ENCODE measurements at regions not wholly inside any gene's neighbourhood (a gene's known extent, or its start where the extent isn't known, plus 50 kb on each side); places are given as distances from the start of the nearest gene placed in this dataset.
A peak's percentile ranks its signal among the peaks of the same experiment; 100 is the strongest.
"Not testable (repeated sequence)": the region's sequence is repeated elsewhere in the genome, so short reads cannot be mapped to it uniquely, and the experiment has no call there.

- no peak for DNase-seq (ENCODE audit: low read depth, low spot score)
- TF ChIP-seq CTCF (IDR thresholded peaks at IDR 0.05; ENCODE audit: low read depth, low read length), result no peak
- in situ Hi-C loops (cut with HindIII; ENCODE audit: low sequenced_read_pairs), result no loop called here
- H3K4me3 ChIP-seq (ENCODE audit: low read depth, low read length), result no peak overlapping the region
Observed at GRCh38 chr3:89947337-89947954, 840.0 kb downstream of the EPHA3 start.

- TF ChIP-seq CTCF (IDR thresholded peaks at IDR 0.05; ENCODE audit: low read depth, low read length), result no peak
- no peak overlapping the region for H3K4me3 ChIP-seq (ENCODE audit: low read depth, low read length)
- DNase-seq (ENCODE audit: low read depth, low spot score), result no peak
- in situ Hi-C loops (cut with HindIII; ENCODE audit: low sequenced_read_pairs), result no loop called here
Observed at GRCh38 chr3:89948008-89948407, 840.6 kb downstream of the EPHA3 start.

- DNase-seq (ENCODE audit: low read depth, low spot score), result no peak
- no peak for TF ChIP-seq CTCF (IDR thresholded peaks at IDR 0.05; ENCODE audit: low read depth, low read length)
- no peak overlapping the region for H3K4me3 ChIP-seq (ENCODE audit: low read depth, low read length)
- in situ Hi-C loops (cut with HindIII; ENCODE audit: low sequenced_read_pairs), result no loop called here
Observed at GRCh38 chr3:89950772-89951171, 843.4 kb downstream of the EPHA3 start.

GRCh38 chr3:89954137-89954536 lies 846.7 kb downstream of the EPHA3 start:
- no peak for DNase-seq (ENCODE audit: low read depth, low spot score)
- H3K4me3 ChIP-seq (ENCODE audit: low read depth, low read length), result no peak overlapping the region
- in situ Hi-C loops (cut with HindIII; ENCODE audit: low sequenced_read_pairs), result no loop called here
- no peak for TF ChIP-seq CTCF (IDR thresholded peaks at IDR 0.05; ENCODE audit: low read depth, low read length)

GRCh38 chr3:89955156-89955555 lies 847.7 kb downstream of the EPHA3 start:
- H3K4me3 ChIP-seq (ENCODE audit: low read depth, low read length), result no peak overlapping the region
- in situ Hi-C loops (cut with HindIII; ENCODE audit: low sequenced_read_pairs), result no loop called here
- no peak for TF ChIP-seq CTCF (IDR thresholded peaks at IDR 0.05; ENCODE audit: low read depth, low read length)
- DNase-seq (ENCODE audit: low read depth, low spot score), result peak; percentile 16

- DNase-seq (ENCODE audit: low read depth, low spot score), result peak; percentile 44
- no peak overlapping the region for H3K4me3 ChIP-seq (ENCODE audit: low read depth, low read length)
- in situ Hi-C loops (cut with HindIII; ENCODE audit: low sequenced_read_pairs), result no loop called here
- TF ChIP-seq CTCF (IDR thresholded peaks at IDR 0.05; ENCODE audit: low read depth, low read length), result no peak
Observed at GRCh38 chr3:89957451-89957850, 850.0 kb downstream of the EPHA3 start.

GRCh38 chr3:89958163-89958562 lies 850.7 kb downstream of the EPHA3 start:
- DNase-seq (ENCODE audit: low read depth, low spot score); in situ Hi-C loops (cut with HindIII; ENCODE audit: low sequenced_read_pairs): not testable (repeated sequence)

More at GRCh38 chr3:89958163-89958562, 850.7 kb downstream of the EPHA3 start:
- not testable (repeated sequence) for H3K4me3 ChIP-seq (ENCODE audit: low read depth, low read length)

Measured in astrocyte of the spinal cord (primary cell).